Fibroblast of peridontal ligament (primary cell): ENCODE measurements at regions not wholly inside any gene's neighbourhood (a gene's known extent, or its start where the extent isn't known, plus 50 kb on each side); places are given as distances from the start of the nearest gene placed in this dataset.
"Not testable (repeated sequence)": the region's sequence is repeated elsewhere in the genome, so short reads cannot be mapped to it uniquely, and the experiment has no call there.

Experiments
- DNase-seq: peaks from one replicate; pipeline ENCODE4 v3.0.0-alpha.2; 2010; ENCODE audit errors: extremely low read depth

DNA sequence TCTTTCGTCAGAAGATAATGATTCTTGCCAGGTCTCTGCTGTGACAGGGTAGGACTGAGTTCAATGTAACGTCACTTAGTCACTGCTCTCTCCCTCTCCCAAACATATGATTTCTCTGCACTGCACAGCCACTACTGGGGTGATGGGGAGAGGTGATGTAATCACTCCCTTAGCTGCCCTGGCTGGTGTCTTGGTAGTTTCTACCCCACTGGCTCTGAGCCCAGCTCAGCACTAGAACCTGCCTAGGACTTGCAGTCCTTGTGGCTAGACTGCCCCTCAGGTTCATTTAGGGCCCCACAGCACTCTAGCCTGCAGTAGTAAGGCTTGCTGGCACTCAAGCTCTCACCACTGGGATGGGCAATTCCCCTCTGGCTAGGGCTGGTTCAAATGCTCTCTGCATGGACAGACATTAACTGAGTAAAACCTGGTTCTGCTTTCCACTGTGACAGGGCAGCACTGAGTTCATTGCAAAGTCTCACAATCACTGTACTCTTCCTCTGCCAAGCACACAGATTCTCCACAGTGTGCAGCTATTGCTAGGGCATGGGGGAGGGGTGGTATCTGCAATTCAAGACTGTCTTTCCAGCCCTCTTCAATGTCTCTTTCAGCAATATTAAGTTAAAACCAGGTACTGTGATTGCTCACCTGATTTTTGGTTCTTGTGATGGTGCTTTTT, 571.4 kb upstream of the FAT3 start:
- DNase-seq: no peak

DNA sequence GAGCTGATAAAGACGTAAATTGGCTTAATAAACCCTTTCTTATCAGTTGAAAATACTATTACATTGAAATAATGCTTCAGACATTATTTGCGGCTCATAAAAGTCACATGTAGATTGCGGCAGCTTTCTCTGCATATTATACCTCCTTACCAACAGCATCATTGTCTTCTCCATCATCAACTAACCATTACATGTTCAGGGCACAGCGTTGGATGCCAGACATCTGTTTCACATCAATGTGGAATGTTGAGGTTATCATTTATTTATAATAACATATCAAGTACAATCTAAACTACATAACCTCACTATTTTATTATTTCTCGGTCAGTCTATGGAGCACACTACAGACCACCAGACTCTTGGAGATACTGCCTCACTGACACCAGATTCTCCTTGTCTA, 573.8 kb upstream of the FAT3 start:
- DNase-seq: no peak

DNA sequence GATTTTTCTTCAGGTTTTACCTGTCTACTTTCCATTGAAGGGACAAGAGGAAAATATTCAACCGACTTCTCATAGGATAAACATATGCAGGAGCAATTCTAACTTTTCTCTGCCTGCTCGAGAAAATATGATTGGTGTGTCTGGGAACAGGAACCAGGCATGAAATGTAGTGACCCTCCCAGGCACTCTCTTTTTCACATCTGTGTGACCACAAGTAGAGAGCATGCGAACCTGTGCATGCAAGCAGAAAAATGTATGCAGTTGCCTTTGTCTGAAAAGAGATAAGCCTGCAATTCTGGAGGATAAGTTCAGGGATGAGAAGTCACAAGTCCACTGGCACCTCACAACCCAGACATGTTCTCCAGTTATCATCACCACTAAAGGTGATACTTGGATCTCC, 583.5 kb upstream of the FAT3 start:
- no peak for DNase-seq

DNA sequence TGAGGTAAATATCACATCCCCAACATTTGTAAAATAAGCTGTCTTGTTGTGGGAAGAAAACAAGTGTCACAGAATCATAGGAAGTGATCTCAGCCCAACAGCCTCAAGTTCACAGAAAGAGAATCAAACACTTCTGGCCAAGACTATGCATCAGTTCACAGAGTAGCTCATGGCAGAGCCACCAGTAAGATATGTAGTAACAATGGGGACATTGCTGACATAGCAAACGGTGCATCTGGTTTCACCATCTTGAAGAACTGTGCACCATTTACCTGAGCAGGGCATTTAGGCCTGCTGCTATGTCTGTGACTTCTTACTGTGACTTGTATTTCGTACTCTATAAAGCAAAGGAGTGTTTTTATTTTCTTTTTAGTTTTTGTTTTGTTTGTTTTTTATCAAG, 585.3 kb upstream of the FAT3 start:
- DNase-seq: no peak

DNA sequence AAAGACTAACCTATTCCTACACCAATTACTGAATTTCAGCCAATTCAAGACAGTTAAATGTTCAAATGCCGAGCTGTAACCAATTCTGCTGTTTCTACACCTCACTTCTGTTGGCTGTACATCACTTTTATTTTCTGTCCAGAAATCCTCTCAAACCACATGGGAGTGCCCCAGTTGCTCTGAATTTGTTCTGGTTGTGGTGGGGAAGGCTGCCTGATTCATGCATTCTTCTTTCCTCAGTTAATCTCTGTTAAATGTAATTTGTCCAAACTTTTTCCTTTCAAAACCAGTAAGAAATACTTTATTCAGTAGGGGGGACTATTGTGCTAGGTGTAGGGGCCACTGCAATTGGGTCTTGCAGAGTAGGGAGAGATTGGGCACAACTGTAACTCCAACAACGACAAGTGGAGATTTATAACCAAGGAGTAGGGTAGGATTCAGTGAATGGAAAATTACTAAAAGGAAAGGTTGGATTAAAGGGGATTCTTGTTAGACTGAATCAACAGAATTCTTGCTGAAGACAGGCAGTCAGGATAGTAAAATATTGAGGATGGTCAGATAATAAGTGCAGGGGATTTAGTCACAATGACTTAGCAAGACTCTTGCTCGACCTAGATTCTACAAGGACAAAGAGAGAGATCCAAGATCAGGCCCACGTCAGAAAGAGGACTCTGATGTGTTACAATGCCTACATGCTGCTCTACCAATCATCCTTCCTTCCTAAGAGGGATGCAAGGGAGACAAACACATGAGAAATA, 593.5 kb upstream of the FAT3 start:
- no peak for DNase-seq

DNA sequence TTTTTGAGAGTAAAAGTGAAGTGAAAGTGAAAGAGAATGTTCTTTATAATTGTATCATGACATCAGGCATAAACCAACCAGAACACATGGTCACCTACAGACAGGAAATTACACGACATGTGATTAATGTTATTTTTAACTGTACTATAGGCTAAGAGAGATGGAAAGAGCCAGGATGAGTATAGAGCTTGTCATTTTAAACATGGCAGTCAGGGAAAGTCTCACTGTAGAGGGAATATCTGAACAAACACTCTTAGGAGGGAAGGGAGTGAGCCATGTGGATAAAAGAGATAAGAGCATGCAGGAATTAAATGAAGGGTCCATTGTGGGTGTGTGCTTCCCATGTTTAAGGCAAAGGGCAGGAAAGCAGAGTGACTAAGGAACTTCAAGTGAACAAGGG, 599.1 kb upstream of the FAT3 start:
- DNase-seq: no peak

DNA sequence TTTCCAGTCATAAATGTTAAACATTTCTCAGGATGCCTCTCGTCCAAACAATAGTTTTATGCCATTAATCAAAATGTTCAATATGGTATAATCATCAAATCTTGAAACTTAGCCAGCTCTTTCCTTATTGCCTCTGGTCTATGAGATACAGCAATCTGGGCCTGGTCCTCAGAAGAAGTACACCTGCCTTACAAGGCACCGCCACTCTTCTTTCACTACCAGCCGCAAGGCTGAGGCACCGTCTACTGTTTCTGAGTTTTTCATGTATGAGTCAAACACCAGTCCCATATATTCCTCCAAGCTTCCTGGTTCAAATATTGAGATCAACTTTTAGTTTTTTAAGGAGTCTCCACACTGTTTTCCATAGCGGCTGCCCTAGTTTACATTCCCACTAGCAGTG, 600.6 kb upstream of the FAT3 start:
- DNase-seq: no peak

DNA sequence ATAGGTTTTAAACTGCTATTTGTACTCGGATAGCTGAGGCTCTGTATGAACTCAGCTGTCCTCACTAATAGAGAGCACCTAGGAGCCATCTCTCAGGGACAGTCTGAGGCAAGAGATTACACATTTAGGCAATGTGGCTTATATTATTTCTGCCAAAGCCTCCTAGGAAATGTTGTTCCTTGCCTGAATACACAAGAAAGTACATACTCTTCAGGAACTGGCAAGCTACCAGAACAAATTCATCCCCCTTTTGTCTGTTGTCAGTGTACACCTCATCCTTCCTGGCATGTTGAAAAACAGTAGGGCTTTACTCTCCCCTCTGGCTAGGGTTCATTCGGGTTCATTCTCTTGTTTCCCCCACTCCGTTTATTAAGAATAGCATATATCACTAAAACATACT, 615.9 kb upstream of the FAT3 start:
- DNase-seq: no peak

DNA sequence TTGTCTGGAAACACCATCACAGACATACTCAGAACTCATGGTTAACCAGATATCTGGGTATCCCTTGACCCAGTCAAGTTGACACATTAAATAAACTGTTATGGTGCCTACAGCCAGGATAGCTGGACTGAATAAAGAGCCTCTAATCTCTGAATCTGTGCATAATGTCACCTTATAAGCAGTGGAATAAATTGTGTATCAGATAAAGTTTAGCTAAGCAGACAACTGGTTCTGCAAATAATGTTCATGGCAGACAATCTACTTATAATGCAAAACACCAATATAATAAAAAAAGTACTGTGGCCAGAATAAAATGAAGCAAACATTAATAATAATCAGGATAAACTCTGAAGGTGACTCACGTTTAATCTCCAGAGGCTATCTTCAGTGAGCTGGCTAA, 628.5 kb upstream of the FAT3 start:
- no peak for DNase-seq

DNA sequence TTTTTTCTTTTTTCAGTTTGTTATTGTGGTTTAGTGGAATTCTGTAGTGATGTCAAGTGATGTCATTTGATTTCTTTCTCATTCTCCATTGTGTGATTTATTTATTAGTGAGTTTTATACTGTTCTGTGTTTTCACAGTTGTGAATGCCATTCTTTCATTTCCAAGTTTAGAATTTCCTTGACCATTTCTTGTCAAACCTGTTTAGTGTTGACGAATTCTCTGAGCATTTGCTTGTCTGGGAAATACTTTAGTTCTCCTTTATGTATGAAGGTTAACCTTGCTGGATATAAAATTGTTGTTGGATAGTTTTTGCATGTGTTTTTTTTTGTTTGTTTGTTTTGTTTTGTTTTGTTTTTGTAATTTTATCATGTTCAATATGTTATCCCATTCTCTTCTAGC, 633.6 kb upstream of the FAT3 start:
- DNase-seq: no peak

DNA sequence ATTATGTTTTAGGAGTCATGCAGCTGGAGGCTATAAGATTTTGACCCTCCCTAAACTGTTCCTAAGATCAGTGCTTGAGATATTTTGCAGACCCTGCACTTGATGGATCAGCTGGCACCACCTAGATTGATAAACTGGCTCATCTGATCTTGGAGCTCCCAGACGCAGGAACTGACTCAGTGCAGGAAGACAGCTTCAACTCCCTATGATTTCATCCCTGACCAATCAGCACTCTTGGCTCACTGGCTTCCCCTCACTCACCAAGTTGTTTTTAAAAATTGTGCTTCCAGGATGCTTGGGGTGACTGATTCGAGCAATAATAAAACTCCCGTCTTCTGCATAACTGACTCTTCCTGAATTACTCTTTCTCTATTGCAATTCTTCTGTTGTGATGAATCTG, 637.5 kb upstream of the FAT3 start:
- no peak for DNase-seq

DNA sequence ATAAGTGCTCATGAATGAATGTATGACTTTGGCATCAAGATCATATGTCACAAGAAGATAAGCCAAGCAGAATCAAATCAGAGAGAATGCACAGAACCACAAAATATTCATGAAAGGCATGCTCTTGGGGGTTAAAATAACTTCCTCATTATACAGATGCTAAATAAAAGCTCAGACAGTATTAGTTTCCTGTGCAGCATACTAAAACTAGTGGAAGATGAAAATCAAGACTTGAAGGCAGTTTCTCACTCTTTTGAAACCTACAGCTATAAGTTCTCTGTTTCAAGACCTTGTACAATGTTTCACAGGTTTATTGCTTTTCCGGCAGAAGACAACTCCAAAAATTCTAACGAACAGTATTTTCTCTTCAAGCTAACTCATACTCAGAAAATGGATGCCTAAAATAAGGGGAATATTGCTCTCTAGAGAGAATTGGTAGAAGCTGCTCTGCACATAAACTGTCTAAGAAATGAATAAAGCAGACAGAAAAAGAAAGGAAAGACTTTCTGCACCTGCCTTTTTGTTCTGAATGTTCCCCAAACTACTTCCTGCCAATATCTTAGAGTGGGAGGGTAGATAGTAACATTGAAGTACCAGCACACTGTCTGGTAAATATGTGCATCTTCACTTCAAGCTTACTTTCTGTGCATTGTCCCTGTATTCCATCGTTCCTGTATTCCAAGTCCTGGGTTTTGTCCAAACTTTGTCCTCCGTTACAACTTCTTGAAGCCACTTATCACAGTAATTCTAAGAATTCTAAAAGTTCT, 639.4 kb upstream of the FAT3 start:
- DNase-seq: no peak

DNA sequence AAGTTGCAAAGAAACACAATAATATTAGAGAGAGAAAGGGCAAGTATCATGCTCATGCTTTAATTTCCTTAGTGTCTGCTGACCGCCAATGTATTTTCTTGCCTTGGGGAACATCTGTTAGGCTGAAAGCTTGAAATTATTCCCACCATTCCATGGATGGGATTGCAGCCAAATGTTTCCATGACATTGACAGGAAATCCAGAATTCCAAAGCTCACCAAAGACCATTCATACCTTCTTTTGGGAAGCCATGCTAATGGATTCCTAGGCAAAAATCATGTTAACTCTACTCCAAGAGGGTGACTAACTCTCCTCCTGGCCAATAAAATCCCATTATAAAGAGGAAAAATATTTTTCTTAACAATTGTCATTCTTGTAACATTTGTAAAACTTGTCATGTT, 661.4 kb upstream of the FAT3 start:
- DNase-seq: no peak

DNA sequence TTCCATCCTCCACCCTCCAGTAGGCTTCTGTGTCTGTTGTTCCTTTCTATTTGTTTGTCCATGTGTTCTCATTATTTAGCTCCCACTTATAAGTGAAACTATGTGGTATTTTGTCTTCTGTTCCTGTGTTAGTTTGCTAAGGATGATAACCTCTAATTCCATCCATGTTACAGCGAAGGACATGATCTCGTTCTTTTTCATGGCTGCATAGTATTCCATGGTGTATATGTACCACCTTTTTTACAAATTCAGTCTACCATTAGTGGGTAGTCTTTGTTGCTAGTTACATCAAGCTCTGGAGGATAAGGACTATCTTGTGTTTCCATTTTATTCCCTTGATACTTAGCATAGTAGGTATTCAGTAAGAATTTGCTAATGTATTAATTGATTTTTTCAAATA, 664.2 kb upstream of the FAT3 start:
- no peak for DNase-seq

DNA sequence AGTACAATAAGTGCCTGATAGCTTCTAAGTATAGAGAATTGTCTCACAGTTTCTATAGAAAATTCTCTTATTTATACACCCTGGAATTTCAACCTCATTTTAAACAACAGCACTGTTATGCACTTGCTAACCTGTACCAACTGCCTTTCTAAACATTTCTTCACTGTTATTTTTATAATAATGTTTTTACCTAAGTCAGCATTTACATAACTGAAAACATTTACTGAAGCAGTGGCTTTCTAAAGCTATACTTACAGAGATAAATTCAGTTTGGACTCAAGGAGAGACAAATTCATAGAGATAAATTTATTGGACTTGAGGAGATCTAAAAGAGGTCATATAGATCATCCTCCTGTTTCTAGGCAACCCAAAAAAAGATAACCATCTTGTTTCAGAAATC, 686.6 kb upstream of the FAT3 start:
- no peak for DNase-seq

DNA sequence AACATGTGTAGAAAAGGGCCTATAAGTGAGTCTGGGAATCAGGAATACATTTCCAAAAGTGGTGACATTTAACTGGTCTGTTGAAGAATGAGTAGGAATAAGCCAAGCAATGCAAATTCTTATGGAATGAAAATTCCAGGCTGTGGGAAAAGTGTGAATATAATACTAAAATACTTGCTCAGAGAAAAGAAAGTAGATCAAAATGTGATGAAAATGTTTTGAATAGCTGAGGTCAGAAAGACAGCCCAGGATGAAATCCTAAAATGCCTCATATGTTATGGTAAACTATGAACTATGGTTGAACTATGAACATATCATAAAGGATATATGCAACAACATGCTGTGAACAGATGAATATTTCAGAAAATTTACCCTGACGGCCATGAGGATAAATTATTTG, 688.3 kb upstream of the FAT3 start:
- DNase-seq: no peak

DNA sequence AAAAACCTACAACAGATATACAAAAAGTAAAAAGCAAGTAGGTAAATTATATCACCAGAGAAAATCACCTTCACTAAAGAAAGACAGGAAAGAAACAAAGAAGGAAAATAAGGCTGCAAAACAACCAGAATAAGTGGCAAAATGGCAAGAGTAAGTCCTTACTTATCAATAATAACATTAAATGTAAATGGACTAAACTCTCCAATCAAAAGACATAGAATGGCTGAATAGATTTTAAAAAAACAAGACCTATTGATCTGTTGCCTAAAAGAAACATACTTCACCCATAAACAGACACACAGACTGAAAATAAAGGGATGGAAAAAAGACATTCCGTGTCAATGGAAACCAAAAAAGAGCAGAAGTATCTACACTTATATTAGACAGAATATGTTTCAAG, 695.7 kb upstream of the FAT3 start:
- DNase-seq: no peak

DNA sequence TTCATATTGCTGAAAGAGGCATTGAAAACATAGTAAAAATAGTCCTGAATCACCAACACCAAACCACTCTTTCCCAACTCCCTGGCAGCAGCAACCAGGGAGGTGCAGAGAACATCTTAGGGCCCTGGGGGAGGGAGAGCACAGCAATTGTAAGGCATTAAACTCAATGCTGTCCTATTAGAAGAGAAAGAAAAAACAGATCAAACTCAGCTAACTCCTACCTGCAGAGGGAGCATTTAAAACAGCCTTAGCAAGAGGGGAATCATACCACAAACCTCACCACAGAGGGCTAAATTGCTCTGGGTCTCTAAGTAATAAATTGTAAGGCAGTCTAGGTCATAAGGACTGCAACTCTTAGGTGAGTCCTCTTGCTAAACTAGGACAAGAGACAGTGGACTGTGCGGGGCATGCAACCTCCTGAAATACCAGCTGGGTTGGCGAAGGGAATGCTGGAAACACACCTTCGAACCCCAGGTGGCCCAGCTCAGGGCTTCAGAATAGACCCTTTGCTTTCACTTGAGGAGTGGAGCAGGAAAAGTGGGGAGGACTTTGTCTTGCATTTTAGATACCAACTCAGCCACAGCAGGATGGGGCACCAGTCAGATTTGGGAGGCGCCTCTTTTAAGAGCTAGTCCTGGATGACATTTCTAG, 697.1 kb upstream of the FAT3 start:
- no peak for DNase-seq

DNA sequence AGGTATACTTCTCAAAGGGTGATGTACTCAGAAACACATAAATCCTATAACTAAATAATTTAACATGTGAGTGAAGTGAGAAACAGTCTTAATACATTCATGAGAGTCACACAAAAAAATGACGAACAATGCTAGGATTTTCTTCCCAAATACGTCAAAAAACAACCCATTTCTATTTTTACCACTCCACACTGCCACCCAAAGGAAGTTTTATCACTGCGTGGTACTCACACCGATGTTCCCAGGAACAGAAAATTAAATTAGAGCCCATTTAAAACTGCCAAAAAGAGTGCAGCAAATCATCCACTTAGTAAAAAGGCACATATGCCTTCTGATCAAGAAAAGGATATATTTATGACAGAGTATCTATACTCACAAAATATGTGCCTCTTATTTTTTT, 710.9 kb upstream of the FAT3 start:
- no peak for DNase-seq

DNA sequence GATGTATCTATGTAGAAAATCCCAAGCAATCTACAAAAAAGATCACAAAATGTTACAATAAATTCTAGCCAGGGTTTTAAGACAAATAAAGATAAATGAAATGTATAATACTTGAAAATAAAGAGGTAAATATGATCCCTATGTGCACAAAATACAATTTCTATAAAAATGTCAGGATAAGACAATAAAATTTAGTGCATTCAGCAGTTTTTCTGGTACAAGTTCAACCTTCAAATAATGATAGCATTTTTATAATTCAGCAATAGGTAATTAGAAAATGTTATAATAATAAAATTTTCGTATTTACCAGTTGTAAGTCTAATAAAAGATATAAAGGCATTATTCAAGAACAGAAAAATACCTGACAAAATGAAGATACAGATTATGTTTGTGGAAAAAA, 726.8 kb upstream of the FAT3 start:
- no peak for DNase-seq

DNA sequence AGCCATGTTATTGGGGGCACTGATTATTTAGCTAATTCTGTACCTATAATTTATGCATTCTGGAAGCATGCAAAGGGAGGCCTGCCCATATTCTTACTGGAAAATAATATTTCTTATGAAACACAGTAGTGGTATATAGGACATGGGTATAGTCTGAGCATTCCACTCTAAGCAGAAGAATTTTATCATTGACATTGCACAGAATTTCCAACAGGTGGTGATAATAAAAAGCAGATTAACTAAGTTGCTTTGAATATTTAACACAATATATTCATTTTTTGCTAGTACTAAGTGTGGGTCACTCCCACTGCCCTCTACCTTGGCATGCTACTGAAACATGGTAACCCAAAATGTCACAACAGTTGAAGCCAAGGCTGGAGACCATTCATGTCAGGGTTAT, 728.8 kb upstream of the FAT3 start:
- DNase-seq: no peak

DNA sequence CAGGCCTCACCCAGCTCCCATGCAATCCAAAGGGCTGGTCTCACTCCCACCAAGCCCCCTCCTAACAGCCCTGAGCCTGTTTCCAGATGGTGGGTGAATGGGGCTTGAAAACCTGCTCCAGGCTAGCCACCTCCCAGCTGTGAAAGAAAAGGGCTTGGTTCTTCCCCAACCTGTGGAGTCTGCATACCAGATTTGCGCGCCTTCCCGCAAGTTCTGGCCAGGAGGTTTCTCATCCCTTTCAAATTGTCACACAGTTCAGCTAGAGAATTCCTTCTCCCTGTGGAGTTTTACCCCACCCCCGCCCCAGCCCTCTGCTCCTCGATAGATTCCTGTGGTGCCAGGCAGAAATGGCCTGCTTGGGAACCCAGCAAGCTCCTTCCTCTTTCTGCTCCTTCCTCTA, 734.6 kb upstream of the FAT3 start:
- DNase-seq: no peak

DNA sequence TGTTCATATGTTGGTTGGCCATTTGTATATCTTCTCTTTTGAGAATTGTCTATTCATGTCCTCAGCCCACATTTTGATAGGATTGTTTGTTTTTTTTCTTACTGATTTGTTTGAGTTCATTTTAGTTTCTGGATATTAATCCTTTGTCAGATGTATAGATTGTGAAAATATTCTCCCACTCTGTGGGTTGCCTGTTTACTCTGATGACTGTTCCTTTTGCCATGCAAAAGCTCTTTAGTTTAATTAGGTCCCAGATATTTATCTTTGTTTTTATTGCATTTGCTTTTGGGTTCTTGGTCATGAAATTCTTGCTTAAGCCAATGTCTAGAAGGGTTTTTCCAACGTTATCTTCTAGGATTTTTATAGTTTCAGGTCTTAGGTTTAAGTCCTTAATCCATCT, 740.7 kb upstream of the FAT3 start:
- not testable (repeated sequence) for DNase-seq
